Stimulated activated CD8-positive, alpha-beta memory T cell treated with anti-CD3 and anti-CD28 coated beads, Interleukin-4, amount 100 ng/mL, for 24 hours (primary cell): ENCODE measurements at regions not wholly inside any gene's neighbourhood (a gene's known extent, or its start where the extent isn't known, plus 50 kb on each side); places are given as distances from the start of the nearest gene placed in this dataset.
"Not testable (repeated sequence)": the region's sequence is repeated elsewhere in the genome, so short reads cannot be mapped to it uniquely, and the experiment has no call there.

Experiments
- DNase-seq: peaks from one replicate; pipeline ENCODE4 v3.0.0-alpha.2; 2020; ENCODE audit warnings: low read depth

- DNase-seq = no peak
Measured at GRCh38 chr13:59360108-59360507, 803.6 kb downstream of the DIAPH3 start.

- no peak for DNase-seq
Measured at GRCh38 chr13:59360916-59361315, 802.8 kb downstream of the DIAPH3 start.

DNA sequence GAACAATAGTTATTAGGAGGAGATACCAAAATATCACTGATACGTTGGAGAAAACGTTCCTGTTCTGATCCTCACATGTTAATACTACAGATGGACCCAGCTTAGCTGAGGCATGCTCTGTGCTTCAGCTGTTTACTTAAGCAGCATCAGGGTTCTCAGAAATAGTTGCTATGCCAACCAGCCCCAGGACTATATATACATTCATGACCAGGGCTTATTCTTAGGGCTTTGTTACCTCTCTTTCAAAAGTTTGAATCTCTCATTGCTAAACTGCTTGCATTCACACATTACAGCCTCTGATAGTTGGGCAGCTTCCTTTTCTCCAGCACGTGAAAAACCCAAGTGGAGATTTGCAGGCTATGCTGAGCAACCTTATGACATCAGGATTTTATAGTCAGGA, 800.4 kb downstream of the DIAPH3 start:
- DNase-seq = no peak

DNA sequence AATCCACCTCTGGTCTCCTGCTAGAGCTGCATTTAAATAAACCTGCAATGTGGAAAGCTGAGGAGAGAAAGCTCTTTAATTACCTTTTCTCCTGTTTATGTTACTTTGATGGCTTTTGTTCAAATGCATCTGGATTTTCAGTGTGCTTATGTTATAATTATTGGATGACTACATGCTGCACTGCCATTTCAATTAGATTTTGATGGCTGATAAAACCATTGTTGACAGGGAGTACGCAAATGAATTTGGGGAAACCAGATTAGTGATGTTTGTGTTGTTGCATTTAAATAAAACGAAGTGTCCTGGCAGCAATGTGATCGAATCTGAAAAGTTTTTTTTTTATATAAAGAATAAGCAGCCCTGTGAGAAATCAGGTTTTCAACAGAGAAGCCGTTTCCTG, 799.8 kb downstream of the DIAPH3 start:
- DNase-seq = no peak

GRCh38 chr13:59364641-59365085, 799.1 kb downstream of the DIAPH3 start:
- DNase-seq = no peak

DNA sequence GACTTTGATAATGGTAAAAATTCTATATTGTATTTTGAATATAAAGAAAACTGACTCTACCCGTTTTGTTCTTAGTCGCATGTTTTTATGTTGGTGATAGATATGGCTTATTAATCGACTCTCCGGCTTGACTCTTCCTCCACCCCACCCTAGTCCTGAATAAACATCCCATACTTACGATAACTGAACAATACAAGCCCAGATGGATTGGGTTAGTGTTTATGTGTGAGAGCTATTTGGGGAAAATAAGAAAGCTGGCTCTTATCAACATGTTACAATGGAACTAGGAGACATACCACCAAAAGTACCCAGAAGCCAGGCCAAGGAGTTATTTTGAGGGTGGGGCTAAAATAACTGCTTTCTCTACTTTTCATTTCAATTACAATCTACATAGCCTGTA, 796.3 kb downstream of the DIAPH3 start:
- no peak for DNase-seq

- no peak for DNase-seq
Measured at GRCh38 chr13:59367904-59368303, 795.8 kb downstream of the DIAPH3 start.

DNA sequence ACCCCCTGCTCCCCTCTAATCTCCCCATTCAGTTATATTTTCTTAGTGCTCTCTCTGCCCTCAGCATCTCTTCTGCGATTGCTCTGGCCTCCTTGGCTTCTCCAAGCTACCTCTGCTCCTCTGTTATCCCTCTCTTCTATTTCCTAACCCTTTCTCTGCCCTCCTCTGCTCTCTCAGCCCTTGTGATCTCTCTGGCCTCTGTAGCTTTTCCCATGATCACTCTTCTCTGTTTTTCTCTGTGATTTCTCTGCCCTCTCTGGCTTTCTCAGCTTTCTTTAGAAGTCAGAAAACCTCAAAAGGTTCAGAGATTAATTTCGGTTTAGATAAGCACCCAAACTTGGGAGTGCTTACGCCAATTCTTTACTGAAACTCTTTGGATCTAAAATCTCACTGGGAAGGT, 795.0 kb downstream of the DIAPH3 start:
- no peak for DNase-seq

DNA sequence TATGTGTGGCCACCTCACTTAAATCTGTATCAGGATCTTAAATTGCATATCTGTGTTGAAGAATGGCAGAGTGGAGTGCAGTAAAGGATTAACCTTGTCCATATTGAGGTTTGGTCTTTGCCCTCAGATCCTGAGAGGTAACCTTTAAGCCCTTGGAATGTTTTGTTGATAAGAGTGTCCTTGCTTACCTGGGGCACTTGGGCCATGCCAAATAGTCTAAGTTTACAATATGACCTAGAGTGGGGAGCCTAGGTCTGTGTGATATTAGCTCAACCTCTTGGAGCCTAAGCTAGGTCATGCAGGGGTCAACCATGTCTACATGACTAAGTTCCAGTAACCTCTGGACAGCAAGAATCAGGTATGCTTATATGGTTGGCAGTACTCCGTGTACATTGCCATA, 792.5 kb downstream of the DIAPH3 start:
- no peak for DNase-seq

- no peak for DNase-seq
Measured at GRCh38 chr13:59373341-59373740, 790.4 kb downstream of the DIAPH3 start.

- no peak for DNase-seq
Measured at GRCh38 chr13:59374691-59375090, 789.0 kb downstream of the DIAPH3 start.

DNA sequence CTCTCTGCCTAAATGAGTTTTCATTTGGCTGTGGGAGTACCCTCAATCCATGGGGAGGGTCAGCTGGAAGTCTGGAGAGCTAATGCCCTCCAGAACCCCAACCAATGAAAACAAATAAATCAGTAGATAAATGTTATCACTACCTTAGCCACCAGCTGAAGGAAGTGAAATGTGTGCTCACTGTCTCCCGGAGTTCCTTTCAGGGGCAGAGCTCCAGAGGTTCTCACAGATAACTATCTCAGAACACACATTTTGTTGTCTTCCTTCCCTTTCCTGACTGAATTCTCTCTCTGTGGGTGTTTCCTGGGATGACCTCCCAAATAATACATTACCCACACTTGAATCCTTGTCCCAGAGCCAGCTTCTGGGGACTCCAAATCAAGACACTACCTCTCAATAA, 779.6 kb downstream of the DIAPH3 start:
- no peak for DNase-seq

DNA sequence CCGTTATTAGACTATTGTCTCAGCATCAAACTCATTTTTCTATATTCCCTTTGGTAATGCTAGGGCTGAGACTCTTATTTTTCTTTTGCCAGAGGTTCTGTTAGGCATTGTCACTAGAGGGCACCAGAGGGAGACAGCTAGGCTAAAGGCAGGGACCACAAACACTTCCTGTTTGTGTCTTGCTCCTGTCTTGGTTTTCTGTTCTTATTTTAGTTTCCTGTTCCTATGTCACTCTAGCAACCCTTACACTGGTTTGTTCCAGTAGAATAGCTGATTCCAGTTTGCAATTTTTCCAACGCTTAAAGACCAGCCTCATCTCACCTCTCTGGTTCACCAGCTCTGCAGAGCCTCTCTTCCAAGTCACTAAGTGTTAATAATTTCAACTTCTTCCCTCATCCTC, 772.0 kb downstream of the DIAPH3 start:
- no peak for DNase-seq

DNA sequence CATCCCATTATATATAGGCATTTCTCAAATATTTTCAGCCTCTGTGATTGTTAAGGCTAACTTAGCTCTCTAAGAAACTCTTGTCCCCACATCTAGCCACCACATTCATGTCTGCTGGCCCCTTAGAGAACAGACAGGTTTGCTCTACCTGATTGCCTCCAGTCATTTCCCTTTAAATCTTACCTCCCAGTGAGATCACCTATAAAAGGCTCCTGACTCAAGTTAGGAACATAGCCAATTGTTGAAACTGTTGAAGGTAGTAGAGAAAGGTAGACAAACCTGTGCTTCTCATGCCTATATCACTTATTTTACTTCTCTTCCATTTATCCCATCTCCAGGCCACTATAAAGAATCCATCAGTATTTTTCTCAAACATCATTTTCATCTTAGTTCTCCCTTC, 771.4 kb downstream of the DIAPH3 start:
- DNase-seq = no peak

GRCh38 chr13:59394496-59394895, 769.2 kb downstream of the DIAPH3 start:
- DNase-seq = no peak

- no peak for DNase-seq
Measured at GRCh38 chr13:59398127-59398526, 765.6 kb downstream of the DIAPH3 start.

DNA sequence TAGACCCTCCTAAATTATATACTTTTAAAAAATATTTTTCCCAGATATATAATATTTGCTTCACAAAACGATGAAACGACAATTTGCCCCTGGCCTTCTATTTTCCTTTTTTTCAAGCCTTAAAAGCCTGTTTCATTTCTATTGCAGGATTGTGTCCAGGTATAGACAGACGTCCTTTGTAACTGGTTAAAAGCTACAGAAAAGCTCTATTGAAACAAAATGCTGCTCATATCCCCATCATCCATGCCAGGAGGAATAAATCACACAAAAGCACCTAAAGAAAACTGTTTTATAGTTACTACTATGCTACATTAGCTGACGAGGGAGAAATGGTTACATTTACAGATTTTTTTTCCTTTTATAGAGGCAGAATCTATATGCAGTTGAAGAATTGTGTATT, 765.1 kb downstream of the DIAPH3 start:
- DNase-seq = no peak

- no peak for DNase-seq
Measured at GRCh38 chr13:59399513-59399912, 764.2 kb downstream of the DIAPH3 start.

GRCh38 chr13:59404331-59404730, 759.4 kb downstream of the DIAPH3 start:
- DNase-seq = no peak

GRCh38 chr13:59407251-59407650, 756.5 kb downstream of the DIAPH3 start:
- not testable (repeated sequence) for DNase-seq

DNA sequence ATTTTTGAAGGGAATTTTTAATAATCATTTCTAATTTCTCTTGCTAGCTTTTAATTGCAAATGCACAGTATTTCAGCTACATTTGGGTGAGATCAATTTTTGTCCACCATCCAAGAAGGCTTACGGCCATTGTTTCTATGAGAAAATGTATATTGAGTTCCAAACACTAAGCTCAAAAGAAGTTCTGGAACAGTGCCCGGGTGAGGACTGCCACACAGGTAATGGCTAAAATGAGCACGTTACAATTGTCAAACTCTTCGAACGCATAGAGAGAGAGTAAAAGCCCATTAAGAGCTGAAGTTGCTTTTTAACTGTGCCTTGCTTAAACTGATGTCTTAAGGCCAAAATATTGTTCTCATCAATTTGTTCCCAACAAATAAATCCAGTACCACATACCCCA, 755.0 kb downstream of the DIAPH3 start:
- no peak for DNase-seq

GRCh38 chr13:59409211-59409610, 754.5 kb downstream of the DIAPH3 start:
- no peak for DNase-seq

- DNase-seq = no peak
Measured at GRCh38 chr13:59409634-59410200, 754.0 kb downstream of the DIAPH3 start.

- no peak for DNase-seq
Measured at GRCh38 chr13:59413126-59413525, 750.6 kb downstream of the DIAPH3 start.

- no peak for DNase-seq
Measured at GRCh38 chr13:59414006-59414405, 749.7 kb downstream of the DIAPH3 start.
